Stimulated activated CD4-positive, alpha-beta T cell treated with anti-CD3 and anti-CD28 coated beads, Interleukin-12 subunit alpha, Interleukin-12 subunit beta, amount 100 ng/mL, for 48 hours (primary cell): ENCODE measurements at regions not wholly inside any gene's neighbourhood (a gene's known extent, or its start where the extent isn't known, plus 50 kb on each side); places are given as distances from the start of the nearest gene placed in this dataset.

ENCODE experiments used
- DNase-seq, 3 donors: peaks; one replicate each; pipeline ENCODE4 v3.0.0-alpha.2; 2020; ENCODE audit warnings: low read depth in 2 of 3, low spot score in 1 of 3

DNA sequence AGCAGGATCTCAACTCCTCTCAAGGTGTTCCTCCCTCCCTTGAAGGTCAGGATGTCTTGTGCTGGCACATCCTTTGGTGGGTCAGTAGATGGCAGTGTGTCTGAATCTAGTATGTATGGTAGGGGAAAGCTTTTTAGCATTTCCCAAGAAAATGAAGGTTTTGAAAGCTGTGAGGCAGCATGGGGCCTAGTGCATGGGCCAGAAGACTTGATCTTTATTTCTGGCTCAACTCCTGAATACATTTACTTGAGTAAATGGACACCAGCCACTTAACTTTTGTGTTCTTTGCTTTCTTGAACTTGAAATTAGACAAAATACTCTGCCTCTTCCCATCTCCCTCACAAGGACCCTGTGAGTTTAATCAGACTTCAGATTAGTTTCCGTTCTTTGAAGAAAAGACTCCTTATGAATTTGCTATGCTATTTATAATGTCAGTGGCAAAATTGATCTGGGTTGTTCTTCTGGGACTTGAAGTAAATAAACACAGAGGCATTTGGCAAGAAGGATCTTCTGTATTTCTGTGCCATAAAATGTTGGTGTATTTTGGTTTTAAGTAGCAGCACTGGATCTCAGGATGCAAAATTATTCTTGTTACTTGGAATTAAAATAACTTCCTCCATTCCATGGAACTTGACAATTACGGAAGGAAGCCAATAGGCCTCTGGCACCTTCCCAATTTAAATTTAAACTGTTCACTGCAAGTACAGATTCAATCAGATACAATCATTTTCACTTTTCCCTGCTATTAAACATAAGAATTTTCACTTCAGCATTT is 288.8 kb downstream of the CASP12 start:
- DNase-seq: peak; percentile 3 to 38 (median 9)

DNA sequence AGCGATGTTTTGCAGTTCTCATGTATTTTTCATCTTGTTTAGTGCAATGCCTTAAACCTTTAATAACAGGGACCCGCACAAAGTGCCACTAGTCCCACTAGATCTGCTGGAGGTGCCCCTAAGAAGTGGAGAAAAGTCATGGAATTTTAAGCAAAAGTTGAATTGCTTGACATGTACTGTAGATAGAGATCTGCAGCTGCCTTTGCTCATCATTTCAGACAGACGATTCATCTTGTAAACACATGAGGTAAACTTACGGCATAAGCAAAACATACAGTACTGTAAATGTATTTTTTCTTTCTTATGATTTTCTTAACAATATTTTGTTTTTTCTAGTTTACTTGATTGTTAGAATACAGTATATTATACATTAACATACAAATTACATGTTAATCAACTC is 295.6 kb downstream of the CASP12 start:
- no peak for DNase-seq

DNA sequence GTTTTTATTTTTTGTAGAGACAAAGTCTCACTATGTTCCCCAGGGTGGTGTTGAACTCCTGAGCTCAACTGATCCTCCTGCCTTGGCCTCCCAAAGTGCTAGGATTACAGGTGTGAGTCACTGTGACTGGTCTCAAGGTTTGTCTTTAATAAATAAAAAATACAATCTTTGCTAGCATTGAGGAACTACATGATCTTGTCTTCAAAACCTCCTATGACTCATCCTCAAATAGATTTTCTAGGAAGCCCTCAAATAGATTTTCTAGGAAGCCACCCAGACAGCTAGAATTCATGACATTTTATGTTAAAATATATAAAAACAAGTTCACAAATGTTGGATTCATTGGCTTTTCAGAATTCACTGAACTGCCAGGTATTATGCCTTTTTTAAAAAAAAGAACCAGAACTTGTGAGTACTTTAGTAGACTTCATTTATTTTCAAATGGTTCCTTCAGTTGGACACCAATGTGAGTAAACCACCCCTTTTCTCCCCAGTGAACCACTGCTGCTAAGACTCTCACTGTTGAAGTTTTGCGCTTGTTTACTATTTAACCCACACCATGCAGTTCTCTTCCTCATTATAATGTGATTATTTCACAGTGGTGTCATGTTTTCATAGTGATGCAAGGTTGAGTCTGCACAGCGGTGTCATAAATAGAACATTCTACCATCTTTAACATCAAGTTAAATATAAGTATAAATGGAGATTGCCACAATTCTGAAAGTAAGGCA is 303.9 kb downstream of the CASP12 start:
- DNase-seq: no peak

DNA sequence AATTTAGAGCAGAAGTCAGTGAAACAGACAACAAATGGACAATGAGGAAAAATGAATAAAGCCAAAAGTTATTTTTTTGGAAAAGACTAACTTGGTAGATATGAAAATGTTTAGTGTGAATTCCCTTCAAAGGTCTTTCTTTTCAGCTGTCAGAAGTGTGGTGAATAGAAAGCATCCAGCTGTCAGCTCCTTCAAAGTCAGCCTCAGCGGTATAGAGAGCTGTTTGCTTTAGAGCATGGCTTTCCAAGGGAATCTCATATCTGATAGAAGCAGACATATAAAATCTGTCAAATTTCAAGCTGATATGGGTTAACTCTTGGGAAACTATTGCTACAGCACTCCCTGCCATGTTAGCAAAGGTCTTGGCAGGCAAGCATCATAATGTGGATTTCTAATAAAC is 309.3 kb downstream of the CASP12 start:
- DNase-seq: no peak

DNA sequence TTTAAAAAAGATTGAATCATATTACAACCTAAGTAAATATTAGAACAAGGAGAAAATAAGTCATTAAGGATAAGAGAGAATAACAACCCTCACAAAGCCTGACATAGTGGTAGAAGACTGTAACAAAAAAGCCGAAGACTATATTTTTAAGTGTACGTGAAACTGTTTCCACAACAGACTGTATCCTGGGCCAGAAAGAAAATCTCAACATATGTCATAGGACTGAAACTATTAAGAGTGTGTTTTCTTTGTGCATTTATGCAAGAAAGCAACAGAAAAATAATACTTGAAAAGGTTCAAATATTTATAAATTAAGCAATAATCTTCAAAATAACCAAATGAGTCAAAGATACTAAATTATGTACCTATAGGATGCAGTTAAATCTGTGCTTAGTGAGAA is 309.8 kb downstream of the CASP12 start:
- no peak for DNase-seq

DNA sequence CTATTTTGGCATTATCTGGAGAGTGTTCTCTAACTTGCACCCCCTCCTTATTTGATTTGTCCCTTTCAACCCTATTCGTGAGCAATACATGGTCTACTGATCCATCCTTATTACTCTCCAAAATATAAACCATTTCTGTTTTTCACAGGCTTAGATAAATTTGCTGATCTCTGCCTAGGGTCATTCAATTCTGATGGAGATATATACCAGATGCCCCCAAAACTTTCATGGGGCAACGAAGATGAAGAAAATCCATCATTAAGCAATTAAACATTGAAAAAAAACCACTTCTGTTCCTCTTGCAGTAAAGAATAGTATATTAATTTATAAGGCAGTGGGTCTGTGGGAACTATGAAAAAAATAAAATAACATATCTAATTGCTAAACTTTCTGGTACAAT is 313.4 kb downstream of the CASP12 start:
- DNase-seq: no peak

DNA sequence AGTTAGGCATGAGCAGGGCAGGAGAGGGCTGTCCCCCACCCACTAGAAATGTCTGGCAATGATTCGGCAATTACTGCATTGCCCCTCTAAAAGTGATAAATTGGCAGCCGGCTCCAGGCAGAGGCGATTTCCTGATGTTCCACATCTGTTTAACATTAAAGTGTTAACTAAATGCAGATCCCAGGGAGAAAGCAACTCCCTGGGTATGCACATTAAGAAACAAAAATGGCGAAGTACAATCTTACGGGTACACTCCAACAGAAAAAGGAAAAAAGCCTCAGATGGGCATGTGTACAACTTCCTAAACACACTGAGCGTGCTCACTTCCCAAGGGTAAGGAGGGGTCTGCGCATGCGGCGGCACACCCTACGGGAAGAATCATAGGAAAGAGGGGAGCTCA is 314.4 kb downstream of the CASP12 start:
- no peak for DNase-seq

DNA sequence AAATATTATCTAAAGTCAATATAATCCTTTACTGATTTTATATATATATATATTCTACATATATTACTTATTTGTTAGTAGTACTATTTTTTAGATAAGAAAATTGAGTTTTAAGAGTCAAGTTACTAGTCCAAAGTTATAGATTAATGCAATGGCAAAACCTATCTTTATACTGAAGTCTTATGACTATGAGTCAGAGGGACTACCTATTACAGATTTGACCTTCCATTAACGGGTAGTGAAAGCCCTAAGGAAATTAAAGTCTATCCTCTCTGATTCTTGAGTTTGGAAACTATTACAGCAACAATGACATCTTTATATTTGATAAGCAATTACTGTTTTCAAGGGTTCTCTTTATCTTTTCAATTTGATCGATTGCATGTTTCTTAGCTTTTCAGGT is 315.8 kb downstream of the CASP12 start:
- no peak for DNase-seq

DNA sequence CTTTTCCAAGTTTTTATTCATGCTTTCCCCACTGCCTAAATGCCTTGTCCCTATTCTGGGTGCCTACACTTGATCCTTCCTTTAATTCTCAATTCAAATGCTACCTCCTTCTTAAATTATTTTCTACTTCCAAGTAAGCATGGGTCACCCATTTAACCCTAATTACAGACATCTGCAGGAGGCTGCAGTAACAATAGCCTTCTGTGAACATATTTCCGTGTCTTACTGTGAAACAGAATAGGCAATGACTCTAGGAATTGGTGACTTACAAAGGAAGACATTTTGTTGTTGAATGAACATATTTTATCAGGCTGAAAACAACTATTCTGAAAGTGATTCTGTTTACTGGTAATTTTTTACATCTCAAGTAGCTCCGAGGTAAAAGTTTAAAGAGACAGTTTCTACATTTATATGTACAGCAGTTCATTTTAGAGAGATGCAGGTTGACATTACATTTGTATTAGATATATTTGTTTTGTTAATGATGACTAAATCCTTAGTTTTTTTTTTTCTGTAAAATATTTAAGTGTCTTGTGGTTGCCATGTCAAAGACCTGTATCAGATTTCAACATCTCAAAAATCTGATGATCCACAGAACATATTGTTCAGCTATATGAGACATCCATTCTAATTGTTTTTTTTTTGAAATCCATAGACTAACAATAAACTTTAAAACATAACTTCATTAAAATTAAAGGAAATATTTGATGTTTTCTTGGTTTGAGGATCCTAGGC is 316.8 kb downstream of the CASP12 start:
- DNase-seq: no peak

DNA sequence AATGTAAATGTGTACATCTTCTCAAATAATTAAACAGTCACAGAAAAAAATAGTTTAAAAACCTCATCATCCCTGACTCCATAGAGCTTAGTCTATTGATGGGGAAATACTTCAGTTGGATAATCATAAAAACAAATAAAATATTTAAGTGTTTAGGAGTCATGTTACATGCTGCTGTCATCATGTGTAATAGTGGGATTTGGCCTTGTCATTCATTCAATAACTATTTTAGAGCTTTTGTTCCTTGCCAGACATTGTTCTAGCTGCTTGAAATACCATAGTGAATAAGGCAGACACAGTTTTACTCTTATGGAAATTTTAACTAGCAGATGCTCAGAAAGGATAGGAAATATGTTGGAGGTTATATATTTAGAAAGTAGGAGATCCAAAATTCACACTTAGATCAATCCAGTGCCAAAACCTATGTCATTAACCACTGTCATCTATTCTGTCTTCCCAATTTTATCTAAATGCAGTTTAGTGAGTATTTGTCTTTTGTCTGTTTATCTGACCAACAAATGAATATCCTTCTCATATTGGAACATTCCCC is 324.7 kb downstream of the CASP12 start:
- no peak for DNase-seq

DNA sequence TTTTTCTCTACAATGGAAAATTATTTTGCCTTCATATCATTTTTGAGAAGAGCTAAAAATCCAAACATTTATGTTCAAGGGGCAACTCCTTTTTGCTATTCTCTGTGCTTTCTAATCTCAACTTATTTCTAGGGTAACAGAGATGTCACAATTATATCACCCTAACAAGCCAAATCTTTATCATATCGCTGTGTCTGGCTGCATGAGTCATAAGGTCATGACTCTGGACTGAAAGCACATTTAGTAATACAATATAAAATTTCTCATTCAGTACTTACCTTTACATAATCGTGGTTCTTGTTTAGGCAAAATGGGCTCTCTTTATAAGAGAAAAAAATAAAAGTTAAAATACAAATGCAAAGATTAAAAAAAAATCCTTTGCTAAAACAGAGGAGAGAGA is 326.0 kb downstream of the CASP12 start:
- DNase-seq: no peak

DNA sequence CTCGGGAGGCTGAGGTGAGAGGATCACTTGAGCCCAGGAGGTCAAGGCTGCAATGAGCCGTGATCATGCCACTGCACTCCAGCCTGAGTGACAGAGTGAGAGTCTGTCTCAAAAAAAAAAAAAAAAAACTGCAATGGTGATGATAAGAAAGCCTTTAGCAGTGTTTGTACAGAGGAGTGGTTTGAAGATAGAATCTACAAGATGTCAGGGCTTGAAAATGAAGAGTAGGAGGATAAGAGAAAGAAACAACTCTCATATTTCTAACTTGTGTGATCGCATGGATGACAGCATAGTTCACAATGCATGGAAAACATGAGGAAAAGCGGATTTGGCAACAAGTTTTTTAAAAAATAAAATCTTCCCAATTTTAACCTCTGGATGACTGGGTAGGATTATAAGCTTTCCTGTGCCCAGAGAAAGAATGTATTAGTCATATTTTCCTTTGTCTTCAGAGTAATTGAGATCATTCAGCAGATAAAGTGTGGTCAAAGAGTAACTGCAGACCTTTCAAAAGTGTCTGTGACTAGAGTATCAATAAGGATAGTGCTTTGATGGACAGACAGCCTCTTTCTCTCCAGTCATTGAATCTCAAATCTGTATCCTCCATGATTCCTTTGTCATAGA is 328.1 kb downstream of the CASP12 start:
- no peak for DNase-seq

DNA sequence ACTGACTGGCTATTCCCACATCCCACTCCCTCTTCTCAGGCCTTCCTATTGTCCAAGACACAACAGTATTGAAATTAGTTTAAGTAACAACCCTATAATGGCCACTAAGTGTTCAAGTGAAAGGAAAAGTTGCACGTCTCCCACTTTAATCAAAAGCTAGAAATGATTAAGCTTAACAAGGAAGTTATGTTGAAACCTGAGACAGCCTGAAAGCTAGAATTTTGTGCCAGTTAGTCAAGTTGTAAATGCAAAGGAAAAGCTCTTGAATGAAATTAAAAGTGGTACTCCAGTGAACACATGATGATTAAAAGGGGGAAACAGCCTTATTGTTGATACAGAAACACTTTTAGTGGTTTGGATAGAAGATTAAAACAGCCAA is 332.7 kb downstream of the CASP12 start:
- DNase-seq: no peak

DNA sequence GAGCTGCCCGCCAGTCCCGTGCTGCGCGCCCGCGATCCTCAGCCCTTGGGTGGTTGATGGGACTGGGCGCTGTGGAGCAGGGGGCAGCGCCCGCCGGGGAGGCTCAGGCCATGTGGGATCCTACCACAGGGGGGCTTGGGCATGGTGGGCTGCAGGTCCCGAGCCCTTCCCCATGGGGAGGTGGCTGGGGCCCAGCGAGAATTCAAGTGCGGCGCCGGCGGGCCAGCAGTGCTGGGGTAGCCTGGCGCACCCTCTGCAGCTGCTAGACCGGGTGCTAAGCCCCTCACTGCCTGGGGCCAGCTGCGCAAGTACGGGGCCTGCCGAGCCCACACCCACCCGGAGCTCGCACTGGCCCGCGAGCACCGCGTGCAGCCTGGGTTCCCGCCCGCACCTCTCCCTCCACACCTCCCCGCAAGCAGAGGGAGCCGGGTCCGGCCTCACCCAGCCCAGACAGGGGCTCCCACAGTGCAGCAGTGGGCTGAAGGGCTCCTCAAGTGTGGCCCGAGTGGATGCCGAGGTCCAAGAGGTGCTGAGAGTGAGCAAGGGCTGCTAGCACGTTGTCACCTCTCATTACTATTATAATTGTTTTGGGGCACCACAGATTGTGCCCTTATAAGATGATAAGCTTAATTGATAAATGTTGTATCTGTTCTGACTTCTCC is 333.2 kb downstream of the CASP12 start:
- DNase-seq: no peak

DNA sequence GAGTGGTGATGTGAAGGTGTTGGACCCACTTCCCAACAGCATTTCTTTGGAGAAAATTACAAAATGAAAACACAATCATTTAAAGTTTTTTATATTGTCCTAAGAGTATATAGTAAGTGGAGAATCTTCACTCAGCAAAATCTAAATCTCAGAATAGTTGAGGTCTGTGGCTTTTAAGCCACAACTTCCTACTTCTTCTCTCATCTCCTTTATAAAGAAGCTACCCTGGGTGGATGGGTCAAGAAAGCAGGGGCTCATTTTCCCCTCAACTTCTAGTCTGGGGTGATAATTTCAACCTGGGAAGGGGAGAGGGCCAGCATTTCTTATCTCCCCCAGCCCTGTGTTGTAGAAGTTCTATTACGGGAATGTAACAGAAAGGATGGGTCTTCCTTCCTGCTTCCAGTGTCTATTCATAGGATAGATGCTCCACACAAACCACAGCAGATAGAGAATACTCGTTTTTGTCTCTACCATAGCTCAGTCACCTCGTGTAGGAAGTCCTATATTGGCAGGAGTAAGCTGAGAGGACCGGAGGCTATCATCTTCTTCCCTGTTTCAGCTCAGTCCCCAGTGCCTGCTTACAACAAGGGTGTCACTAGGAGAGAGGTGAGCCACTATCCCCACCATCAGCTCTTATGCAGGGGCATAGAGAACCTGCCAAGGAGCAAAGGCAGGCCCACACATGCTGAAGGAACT is 341.5 kb downstream of the CASP12 start:
- DNase-seq: no peak

DNA sequence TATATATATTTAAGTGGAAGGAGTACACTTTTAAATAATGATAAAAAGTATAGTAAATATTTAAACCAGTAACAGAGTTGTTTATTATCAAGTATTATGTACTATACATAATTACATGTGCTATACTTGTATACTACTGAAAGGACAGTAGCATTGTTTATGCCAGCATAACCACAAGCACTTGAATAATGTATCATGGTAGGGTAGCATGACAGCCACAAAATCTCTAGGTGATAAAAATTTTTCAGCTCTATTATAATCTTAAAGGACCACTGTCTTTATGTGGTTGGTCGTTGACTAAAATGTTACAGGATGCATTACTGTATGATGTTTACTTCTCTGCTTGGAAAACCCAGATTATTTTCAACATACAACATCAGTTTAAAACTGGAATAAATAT is 349.2 kb downstream of the CASP12 start:
- DNase-seq: no peak

DNA sequence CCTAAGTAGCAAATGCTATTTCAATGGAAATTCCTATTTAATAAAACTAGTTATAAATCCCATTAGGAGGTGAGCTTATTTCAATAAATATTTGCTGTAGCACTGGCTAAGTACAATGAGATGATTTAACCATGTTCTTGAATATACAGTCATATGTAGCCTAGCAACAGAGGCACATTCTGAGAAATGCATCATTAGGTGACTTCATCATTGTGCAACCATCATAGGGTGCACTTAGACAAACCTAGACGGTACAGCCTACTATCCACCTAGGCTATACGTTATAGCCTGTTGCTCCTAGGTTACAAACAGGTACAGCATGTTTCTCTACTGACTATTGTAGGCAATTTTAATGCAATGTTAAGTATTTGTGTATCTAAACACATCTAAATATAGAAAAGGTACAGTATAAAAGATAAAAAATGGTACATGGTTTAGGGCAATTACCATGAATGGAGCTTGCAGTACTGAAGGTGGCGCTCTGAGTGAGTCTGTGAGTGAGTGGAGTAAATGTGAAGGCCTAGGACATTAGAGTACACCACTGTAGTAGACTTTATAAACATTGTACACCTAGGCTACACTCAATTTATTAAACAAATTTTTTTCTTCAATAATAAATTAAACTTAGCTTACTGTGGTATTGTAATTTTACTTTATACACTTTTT is 350.1 kb downstream of the CASP12 start:
- DNase-seq: no peak

DNA sequence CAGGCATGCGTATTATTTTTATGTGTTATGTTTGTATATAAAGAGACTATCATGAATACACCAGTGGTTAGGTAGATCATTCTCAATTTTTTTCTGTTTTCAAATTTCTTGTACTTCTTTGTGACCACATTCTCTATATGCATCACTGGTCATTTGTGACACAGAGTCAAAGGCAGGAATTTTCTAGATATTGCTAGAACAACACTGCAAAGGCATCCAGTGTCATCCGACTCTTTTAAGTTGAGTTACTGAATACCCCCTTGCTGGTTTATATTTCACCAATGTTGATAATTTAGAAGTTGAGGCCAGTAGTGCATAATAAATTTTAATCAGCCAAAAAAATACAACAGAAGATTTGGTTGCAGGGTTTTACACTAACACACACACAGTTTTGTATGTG is 351.8 kb downstream of the CASP12 start:
- DNase-seq: no peak

DNA sequence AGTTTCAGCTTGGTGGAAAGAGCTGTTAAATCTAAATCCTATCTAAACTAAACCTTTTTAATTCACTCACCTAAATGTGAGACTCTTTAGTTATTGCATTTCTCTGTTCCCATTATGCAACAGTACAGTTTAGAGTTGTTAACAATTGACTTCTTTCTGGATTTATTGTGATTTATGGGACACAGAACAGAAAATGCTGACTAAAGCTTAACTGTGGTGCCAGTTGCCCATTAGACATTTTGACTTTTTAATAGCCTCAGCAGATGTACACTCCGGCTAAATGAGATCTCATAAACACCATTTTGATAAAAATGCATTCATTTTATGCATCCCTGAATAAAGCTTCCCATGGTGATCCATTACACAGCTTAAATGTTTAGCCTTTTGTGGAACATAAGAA is 356.6 kb downstream of the CASP12 start:
- no peak for DNase-seq

DNA sequence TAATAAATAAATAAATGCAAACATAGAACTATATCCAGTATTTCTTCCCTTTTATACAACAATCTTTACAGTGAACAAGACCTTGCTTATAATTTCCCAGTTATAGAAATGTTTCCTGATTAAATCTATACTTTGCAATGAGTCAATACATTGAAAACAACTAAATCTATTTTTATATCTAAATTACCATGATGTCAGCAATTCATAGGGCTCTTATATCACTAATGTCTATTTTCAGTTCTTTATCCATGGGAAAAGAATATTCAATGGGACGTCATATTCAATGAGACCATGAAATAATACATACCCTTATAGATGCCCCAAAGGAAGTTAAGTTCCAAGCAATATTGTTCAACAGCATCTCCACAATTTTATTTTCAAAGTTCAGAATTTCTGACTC is 359.9 kb downstream of the CASP12 start:
- no peak for DNase-seq
